GM18909 (cell line): ENCODE measurements at regions not wholly inside any gene's neighbourhood (a gene's known extent, or its start where the extent isn't known, plus 50 kb on each side); places are given as distances from the start of the nearest gene placed in this dataset.

Source experiments
- ATAC-seq: cut with Tn5 transposase; IDR thresholded peaks from one replicate; pipeline ENCODE4 v1.9.1; 2021; ENCODE audit warnings: mild to moderate bottlenecking; ENCODE audit not compliant: unreplicated experiment, poor library complexity

DNA sequence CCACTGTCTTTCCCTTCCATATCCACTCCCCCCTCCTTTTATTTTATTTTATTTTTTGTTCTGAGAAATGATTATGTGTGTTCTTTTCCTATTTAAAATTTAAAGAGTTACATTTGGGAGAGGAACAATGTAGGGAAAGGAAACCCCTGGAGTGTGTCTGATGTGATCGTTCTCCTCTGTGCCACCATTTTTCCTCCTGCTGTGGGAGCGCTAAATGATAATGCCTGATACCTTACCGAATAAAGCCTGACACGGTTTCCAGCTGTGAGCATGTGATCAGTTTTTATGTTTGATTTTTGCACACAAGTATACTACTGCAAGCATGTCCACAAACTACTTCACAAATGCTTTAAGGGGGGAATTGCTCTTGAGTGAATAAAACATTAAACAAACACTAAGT is 317.8 kb upstream of the FANCL start:
- no peak for ATAC-seq

DNA sequence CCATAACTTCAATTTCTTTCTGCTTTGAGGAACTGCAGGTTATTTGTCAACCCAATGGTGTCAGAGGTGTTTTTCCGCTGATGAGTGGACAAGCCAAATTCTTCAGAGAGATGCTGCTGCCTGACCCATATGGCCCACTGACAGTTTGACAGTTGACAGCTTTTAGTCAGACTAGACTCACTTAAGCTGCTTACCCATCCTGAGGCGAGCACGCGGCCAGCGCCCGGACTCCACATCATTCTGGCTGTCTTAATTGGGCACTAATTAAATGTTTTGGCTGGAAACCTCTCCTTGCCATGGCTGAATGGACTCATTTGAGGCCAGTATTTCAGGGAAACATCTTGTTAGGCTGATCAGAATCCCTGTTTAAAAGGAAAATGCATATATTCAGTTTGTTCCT is 316.1 kb upstream of the FANCL start:
- ATAC-seq, result no peak

DNA sequence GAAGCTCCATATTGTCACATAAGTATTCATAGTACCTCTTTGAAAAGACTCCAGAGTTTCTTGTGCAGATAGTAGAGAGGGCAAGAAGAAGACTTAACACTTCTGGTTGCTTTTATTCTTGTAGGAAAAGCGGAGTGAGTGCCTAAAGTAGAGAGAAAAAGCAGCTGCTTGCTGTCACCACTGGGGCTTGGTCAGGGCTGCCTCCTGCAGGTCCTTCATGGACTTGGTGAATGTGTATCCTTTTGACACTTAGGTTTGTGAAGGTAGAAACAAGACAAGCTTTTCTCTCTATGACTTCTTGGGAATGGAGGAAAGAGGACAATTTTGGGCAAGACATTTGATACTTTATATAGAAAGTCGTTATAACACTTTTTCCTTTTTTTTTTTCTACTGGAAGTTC is 312.8 kb upstream of the FANCL start:
- ATAC-seq, result no peak

DNA sequence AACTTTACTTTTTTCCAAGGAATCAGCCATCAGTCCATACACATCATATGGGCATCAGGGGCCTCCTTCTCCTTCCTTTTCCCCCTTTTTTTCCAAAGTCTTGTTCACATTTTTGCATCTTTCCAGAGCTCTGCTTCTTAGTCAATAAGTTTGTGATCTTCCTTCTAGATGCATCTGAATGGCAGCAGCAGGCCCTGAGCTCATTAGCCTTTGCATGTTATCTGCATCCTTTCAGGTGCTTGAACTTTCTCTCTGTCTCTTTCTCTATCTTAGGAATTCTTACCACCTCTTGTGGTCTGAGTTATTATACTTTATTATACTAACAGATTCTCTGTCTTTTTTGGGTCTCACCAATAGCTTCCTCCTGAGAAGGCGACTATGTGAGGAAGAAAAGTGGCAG is 312.4 kb upstream of the FANCL start:
- no peak for ATAC-seq

DNA sequence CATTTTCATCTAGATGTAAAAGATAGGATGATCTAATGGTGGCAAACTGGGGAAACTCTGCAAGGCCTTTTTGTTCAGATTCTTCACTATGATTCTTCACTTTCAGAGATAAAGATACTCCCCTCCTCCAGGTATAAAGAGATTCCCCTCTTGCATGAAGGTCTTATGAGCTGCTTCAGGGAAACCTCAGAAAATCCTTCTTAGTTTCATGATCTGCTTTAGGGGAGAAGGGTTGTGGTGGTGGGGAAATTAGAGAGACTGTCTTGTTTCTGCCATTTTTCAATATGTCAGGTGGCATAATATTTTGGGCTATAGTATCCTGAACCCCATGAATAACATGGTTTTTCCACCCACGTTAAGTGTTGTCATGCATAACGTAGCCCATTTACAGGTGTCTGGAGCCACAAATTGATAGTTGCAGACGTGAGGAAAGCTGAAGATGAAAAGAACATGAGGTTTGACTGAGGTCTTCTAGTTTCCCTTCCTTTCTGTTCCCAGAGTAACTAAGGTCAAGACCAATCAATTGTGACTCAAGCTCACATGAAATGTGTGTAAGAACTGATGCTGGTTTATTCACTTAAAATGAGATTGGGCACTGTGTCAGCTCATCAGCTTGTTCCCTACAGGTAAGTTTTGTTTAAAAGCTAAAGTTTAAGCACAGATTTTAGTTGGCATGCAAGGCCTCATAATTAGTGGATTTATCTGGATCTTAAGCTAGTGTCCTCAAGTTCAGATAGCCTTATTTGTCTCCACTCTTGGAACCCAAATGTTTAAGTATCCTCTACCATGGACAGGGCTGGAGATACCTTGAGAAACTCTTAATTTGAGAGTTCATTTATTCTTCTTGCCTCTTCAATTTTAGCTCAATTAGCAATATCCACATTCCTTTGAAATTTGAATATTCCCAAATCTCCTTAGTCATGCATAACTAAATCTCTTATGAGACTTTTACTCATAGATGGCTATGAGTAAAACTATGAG is 304.5 kb upstream of the FANCL start:
- no peak for ATAC-seq

DNA sequence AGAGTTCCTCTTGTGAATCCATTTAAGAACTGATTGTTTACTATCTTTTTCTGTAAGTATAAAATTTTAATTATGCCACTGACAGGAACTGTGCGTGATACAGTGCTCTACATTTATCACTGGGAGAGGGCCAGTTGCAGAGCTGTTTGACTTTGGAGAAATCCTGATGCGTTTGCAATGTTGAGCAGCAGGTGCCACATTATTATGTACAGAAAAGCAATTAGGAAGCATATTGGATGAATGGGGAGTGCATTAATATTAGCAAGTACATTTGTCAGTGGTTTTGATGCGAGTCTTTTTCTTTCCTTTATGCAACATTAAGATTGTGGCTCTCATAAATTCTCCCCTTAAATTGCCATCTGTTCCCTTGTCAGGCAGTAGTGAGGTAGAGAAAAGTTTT is 302.3 kb upstream of the FANCL start:
- ATAC-seq, result no peak

DNA sequence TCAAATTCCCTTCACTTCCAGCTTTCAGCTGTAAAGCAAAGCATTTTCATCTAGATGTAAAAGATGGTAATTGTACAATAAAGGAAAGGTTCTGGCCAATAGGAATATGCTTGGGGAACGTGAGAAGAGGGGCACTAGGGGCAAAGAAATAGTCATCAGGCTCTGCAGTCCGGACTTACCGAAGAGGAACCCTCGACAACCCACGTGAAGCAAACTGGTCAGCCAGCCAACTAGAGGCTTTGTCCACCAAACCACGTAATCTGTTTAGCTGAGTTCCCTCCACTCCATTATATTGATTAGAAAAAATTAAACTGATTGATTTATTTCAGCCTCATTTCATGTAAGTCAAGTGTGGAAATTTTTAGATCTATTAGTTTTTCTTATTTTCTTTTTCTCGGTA is 300.4 kb upstream of the FANCL start:
- ATAC-seq, result no peak

DNA sequence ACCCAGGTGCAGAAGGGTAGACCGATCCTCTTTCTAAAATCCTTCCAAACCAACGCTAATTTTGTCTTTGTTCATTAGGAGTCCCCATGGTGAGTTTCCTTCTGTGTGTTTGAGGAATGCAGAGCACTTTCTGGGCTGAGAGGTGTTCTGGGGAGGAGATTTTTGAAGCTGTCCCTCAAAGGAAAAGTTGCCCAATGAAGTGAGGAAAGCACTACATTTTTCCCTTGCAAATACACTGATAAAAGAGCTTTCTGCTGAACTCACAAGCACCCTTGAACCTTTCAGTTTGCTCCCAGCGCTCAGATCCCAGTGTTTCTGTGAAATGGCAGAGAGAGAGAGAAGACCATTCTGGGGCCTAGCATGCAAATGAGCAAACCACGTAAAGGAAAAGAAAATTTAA is 299.6 kb upstream of the FANCL start:
- no peak for ATAC-seq

DNA sequence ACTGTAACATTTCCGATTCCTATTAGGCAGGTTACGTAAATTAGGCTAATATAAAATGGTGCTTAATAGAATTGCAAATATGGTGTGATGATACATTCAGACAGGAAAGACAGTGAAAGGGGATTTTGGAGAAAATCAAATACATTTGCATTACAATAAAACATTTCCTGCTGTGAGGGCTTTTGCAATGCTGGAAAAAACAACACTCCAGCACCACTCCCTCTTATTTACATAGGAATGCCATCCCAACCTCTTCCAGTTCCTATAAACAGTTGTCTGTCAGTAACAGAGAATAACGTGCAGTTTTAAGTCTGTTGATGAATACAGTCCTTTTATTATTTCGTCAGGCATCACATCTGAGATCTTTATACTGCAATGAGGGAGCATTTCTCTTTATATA is 298.8 kb upstream of the FANCL start:
- ATAC-seq, result no peak

DNA sequence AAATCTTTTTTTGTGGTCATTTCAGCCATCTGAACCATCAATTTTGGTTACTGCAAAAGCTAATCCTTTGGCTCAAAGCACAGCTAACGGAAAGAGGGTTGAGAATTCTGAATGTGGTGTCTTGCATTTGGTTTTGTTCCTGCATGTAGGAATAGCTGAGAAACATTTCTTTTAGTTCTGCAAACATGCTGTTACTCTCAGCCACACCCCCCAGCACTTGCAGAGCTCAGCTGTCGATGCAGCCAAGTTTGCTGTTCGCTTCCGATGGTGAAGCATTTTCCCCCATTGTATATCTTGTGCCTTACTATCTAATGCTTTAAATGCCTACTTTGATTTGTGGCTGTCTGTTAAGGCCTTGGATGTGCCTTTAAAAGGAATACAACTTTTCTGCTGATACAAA is 294.9 kb upstream of the FANCL start:
- ATAC-seq, result no peak

DNA sequence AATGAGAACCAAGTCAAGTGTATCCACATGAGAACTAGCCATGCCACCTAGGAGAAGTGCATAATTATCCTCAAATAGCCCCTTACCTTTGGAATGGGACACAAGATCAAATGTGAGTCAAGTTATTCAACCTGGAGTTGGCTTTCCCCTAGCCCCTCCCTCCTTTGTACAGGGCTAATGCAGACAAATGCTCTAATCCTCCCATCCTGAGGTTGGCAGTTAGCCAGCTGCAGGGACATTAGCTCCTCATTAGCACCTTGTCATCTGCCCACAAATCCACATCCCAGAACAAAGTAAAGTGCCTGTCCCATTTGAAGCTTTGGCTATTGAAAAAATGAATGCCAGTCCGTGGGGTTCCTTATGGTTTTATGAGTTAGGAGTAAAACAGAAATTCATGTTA is 294.1 kb upstream of the FANCL start:
- no peak for ATAC-seq

DNA sequence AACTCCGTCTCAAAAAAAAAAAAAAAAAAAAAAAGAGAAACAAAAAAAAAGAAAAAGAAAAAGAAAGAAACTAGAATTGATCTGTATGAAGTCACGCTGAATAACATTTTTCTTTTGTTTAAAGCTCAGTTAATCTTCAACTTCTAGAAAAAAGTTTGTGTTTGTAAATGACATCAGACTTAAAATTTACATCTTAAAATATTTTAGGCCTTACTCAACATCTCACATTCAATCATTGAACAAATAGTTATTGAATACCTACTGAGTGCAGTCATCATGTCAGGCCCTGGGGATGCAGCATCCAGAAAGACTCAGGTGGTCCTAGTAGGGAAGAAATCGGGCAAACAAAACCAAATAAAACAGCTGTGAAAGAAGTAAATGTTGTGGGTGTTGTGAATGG is 292.3 kb upstream of the FANCL start:
- no peak for ATAC-seq

DNA sequence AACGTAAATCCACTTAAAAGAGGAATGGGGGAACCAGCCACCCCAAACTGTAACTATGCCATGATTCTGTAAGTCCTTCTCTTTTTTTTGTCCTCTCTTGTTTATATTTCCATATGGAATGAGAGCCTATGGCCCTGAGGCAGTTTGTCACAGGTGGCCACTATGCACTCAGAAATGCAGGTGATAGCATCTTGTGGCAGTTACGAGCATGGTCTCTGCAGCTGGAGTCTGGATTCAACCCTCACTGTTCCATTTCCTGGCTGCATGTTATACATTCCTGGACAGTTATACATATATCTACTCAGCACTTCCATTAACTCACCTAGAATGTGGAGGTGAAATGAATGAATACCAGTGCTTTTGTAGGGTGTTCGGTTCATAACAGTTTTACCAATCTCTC is 291.5 kb upstream of the FANCL start:
- no peak for ATAC-seq

DNA sequence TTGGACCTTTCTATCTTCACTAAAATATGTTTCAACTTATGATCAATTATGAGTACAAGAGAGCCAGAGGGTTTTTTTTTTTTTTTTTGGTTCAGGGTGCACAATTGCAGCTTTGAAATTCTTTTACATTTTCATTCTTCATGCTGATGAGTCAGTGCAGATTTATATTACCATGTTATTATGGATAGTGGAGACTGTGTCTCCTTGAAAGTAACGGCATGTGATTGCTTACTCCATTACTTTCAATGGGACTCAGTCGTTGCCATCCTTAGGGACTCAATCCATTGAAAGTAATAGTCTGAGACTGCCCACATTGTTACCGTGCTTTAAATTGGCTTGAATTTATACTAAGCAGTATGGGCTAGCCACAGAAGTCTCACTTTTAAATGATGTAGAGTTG is 286.5 kb upstream of the FANCL start:
- ATAC-seq, result no peak

DNA sequence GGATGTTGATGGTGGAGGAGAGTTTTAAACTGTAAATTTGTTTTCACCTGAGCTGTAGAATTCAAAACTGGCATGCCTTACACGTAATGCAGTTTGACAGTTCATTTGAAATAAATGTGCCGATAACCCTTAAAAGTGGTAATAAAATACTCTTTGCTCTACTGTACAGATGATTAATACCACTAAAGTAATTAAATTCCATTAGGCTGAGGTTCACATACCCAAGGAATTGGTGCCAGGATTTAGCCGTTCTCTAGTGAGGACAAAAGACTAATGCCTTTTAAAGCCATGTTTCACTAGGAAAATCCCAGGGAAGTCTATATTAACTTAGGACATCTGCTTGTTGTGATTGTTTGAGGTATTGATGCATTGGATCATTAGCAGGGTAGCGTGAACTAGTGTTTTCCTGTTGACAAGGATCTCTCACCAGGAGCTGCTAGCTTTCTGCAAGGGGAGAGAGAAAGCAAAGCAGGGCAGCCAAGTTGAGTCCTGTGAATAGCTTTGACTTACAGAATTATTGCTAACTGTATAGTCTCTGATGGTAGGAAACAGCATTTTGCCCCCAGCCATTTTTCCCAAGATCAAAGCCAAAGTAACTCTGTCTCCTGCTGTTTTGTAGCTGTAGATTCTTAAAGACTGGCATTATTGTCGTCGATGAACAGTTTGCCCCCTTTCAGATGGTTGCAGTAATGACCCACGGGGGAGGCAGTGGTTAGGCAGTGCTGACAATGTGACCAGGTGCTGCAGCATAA is 280.9 kb upstream of the FANCL start:
- ATAC-seq, result no peak

DNA sequence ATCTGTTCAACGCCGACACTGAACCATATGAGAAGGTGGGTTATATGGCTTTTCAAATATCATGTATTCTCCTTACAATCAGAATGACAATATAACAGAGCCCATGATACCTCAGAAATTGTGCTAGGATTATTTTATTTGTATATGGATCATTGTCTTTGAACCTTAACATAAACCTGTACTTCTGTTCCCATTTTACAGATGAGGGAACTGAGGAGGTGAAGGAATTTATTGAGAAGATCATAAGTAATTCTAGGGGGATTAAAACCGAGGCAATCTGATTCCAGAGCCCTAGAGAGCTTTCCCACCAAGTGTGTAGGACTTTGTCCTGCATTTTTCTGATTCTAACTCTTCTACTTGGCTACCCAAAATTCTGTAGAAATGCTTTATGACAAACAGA is 279.8 kb upstream of the FANCL start:
- ATAC-seq, result no peak

DNA sequence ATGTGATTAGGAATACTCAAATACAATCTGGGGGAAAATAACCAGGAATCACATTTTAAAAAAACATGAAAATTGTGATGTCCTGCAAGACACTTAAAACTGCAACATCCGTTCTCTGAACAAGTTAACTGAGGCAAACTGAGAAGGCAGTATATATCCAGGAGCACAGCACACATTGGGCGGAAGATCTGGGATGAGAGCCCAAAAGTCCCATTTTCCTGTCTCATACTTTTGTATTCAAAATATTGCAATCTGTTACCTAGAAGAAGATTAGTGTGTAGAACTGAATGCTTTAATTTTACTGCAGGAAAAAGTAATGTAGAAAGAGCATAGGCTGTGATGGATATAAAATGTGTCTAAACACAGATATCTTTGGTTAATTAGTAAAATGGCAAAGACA is 276.8 kb upstream of the FANCL start:
- no peak for ATAC-seq

DNA sequence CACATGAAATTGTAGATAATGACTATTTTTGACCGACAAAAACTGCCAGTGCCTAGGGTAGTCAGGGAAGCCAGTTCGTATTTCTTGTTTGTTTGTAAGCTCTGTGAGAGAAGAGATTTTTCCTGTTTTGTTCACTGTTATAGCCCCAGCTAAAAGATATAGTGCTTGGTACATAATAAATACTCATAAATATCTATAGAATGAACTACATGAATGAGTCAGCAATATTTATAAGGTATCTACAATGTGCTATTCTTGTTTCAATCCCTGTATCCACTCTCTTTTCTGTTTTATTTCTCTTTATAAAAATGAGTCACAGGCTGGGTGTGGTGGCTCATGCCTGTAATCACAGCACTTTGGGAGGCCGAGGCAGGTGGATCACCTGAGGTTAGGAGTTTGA is 275.6 kb upstream of the FANCL start:
- no peak for ATAC-seq

DNA sequence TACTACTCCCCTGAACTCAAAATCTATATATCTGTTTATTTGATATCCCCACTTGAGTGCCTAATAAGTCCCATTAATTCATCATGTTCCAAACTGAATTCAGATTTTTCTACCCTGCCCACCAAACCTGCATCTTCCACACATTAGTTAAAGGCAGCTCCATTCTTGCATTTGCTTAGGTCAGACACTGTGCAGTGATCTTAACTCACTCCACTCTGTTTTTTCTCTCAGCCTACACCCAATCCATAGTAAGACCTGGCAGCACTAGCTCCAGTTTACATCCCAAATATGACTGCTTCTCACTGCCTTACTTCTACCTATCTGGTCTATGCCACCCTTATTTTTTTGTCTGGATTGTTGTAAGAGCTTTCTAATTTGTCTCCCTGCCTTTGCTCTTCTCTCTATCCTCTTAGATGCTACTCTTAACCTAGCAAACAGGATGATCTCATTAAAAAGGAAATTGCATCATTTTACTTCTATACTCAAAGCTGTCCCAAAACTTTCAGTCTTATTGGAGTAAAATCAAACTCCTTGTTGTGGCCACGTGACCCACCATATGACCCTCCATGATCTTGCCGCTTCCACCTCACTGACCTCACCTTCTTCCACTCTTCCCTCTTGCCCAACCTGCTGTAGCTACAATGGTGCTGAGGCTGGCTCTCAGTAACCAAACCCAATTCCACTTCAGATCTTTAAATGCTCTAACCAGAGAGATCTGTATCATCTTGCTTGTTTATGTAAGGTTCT is 274.9 kb upstream of the FANCL start:
- no peak for ATAC-seq

DNA sequence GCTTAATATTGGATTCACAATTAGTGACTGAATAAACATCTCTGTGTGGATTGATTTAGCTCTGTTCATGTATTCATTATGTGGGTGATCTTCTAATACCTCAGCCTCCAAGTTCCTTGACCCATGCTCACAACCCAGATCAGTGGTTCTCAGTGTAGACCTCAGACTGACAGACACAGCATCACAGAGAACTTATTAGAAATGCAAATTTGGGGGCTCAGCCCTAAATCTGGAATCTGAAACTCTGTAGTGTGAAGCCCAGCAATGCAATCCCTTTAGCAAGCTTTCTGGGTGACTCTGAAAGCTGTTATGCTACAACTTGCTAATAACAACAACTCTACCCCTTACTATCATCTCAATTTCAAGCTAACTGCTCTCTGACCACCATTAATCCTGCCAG is 273.1 kb upstream of the FANCL start:
- no peak for ATAC-seq

DNA sequence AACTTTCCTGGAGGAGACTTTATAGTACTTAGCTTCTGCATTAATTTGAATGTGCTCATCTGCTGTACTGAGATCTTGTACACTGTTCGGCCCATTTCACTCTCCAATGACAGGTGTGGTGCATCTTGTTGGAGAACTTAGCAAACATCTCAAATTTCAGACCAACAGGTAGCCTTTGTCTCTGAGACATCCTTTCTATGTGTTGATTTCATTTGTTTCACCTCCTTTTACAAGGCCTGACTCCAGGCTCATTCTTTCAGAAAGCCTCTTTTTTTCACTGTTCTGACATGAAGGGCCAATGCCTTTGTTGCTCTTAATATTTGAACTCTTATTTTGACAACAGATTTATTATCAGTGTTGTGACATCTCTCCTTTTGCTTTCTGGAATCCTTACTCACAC is 271.8 kb upstream of the FANCL start:
- ATAC-seq, result no peak
